ENCODE measurements at regions not wholly inside any gene's neighbourhood (a gene's known extent, or its start where the extent isn't known, plus 50 kb on each side); places are given as distances from the start of the nearest gene placed in this dataset.
A peak's percentile ranks its signal among the peaks of the same experiment; 100 is the strongest.

GRCh38 chr11:104705490-104706190 lies 192.6 kb downstream of the CASP12 start:
- H3K4me3 ChIP-seq (ENCODE audit: low read depth, low read length) = no peak overlapping the region
- no peak overlapping the region for H2AFZ ChIP-seq (ENCODE audit: insufficient read depth, low read length, poor library complexity)
- WGBS (ENCODE audit: extremely low coverage, insufficient coverage, insufficient read length) = no CpG with 5 or more reads among the region's 4 CpGs
- H3K27me3 ChIP-seq (ENCODE audit: insufficient read depth, low read length) = no peaks in the 10 kb centered on the region
- H4K8ac ChIP-seq (ENCODE audit: low read depth, low read length) = no peak overlapping the region
- H2BK120ac ChIP-seq (ENCODE audit: insufficient read depth, low read length, poor library complexity) = peak overlapping the region; percentile 60
- no peak overlapping the region for H3K4me2 ChIP-seq (ENCODE audit: low read length)
- no peak overlapping the region for H3K4ac ChIP-seq (ENCODE audit: low read depth, low read length)
- no peak overlapping the region for H4K91ac ChIP-seq (ENCODE audit: low read depth, low read length)
- no peaks in the 10 kb centered on the region for H3K36me3 ChIP-seq (ENCODE audit: control insufficient read depth in 1 of 2, insufficient read depth in 2 of 2, low read length in 2 of 2)
- H3K9ac ChIP-seq (ENCODE audit: low read length) = no peak overlapping the region
- no peaks in the 10 kb centered on the region for H3K4me1 ChIP-seq (ENCODE audit: control insufficient read depth in 1 of 2, insufficient read depth in 2 of 2, low read length in 2 of 2)
- no peak overlapping the region for H3K14ac ChIP-seq (ENCODE audit: low read length)
- no peaks in the 10 kb centered on the region for H3K79me2 ChIP-seq (ENCODE audit: control insufficient read depth, insufficient read depth, low read length, poor library complexity)
- no peak overlapping the region for H2AK5ac ChIP-seq (ENCODE audit: low read length)
- H4K12ac ChIP-seq (ENCODE audit: low read depth, low read length) = no peak overlapping the region
- no peaks in the 10 kb centered on the region for H3K9me3 ChIP-seq (ENCODE audit: insufficient read depth, low read depth, low read length)
- H3K18ac ChIP-seq (ENCODE audit: low read length) = no peak overlapping the region
- H2BK12ac ChIP-seq (ENCODE audit: low read length) = no peak overlapping the region
- DNase-seq = peak in 1 of 2 donors; percentile 8
- no peak overlapping the region for H2BK5ac ChIP-seq (ENCODE audit: low read depth, low read length, poor library complexity)
- H3K27ac ChIP-seq (ENCODE audit: low read depth, low read length) = no peak overlapping the region
- no peak overlapping the region for H3K23ac ChIP-seq (ENCODE audit: low read length)
- H3K79me1 ChIP-seq (ENCODE audit: low read length) = peaks cover 3% of the 10 kb centered on the region

- no peak overlapping the region for H4K91ac ChIP-seq (ENCODE audit: low read depth, low read length)
- H2BK12ac ChIP-seq (ENCODE audit: low read length) = no peak overlapping the region
- no peak overlapping the region for H3K27ac ChIP-seq (ENCODE audit: low read depth, low read length)
- no peaks in the 10 kb centered on the region for H3K79me2 ChIP-seq (ENCODE audit: control insufficient read depth, insufficient read depth, low read length, poor library complexity)
- no peak overlapping the region for H3K4me3 ChIP-seq (ENCODE audit: low read depth, low read length)
- H2AK5ac ChIP-seq (ENCODE audit: low read length) = no peak overlapping the region
- no CpG with 5 or more reads among the region's 1 CpG for WGBS (ENCODE audit: extremely low coverage, insufficient coverage, insufficient read length)
- no peak overlapping the region for H3K4me2 ChIP-seq (ENCODE audit: low read length)
- H3K14ac ChIP-seq (ENCODE audit: low read length) = no peak overlapping the region
- no peaks in the 10 kb centered on the region for H3K9me3 ChIP-seq (ENCODE audit: insufficient read depth, low read depth, low read length)
- no peak overlapping the region for H3K23ac ChIP-seq (ENCODE audit: low read length)
- no peak overlapping the region for H2BK120ac ChIP-seq (ENCODE audit: insufficient read depth, low read length, poor library complexity)
- H3K36me3 ChIP-seq (ENCODE audit: control insufficient read depth in 1 of 2, insufficient read depth in 2 of 2, low read length in 2 of 2) = no peaks in the 10 kb centered on the region
- H3K27me3 ChIP-seq (ENCODE audit: insufficient read depth, low read length) = no peaks in the 10 kb centered on the region
- peaks cover 3% of the 10 kb centered on the region for H3K79me1 ChIP-seq (ENCODE audit: low read length)
- H3K4me1 ChIP-seq (ENCODE audit: control insufficient read depth in 1 of 2, insufficient read depth in 2 of 2, low read length in 2 of 2) = no peaks in the 10 kb centered on the region
- no peak overlapping the region for H3K18ac ChIP-seq (ENCODE audit: low read length)
- H2BK5ac ChIP-seq (ENCODE audit: low read depth, low read length, poor library complexity) = no peak overlapping the region
- no peak overlapping the region for H4K8ac ChIP-seq (ENCODE audit: low read depth, low read length)
- no peak overlapping the region for H4K12ac ChIP-seq (ENCODE audit: low read depth, low read length)
- DNase-seq = no peak
- no peak overlapping the region for H2AFZ ChIP-seq (ENCODE audit: insufficient read depth, low read length, poor library complexity)
- no peak overlapping the region for H3K4ac ChIP-seq (ENCODE audit: low read depth, low read length)
- no peak overlapping the region for H3K9ac ChIP-seq (ENCODE audit: low read length)
These were observed 193.4 kb downstream of the CASP12 start for GRCh38 chr11:104704888-104705287.

GRCh38 chr11:104704146-104704830 lies 194.0 kb downstream of the CASP12 start:
- no peak overlapping the region for H3K18ac ChIP-seq (ENCODE audit: low read length)
- no peak overlapping the region for H3K4me2 ChIP-seq (ENCODE audit: low read length)
- H4K8ac ChIP-seq (ENCODE audit: low read depth, low read length) = no peak overlapping the region
- no peak overlapping the region for H2AFZ ChIP-seq (ENCODE audit: insufficient read depth, low read length, poor library complexity)
- no peak overlapping the region for H4K12ac ChIP-seq (ENCODE audit: low read depth, low read length)
- H3K79me2 ChIP-seq (ENCODE audit: control insufficient read depth, insufficient read depth, low read length, poor library complexity) = no peaks in the 10 kb centered on the region
- H3K23ac ChIP-seq (ENCODE audit: low read length) = no peak overlapping the region
- H3K79me1 ChIP-seq (ENCODE audit: low read length) = peaks cover 3% of the 10 kb centered on the region
- no peak for DNase-seq
- H3K36me3 ChIP-seq (ENCODE audit: control insufficient read depth in 1 of 2, insufficient read depth in 2 of 2, low read length in 2 of 2) = no peaks in the 10 kb centered on the region
- H3K14ac ChIP-seq (ENCODE audit: low read length) = no peak overlapping the region
- no peak overlapping the region for H3K9ac ChIP-seq (ENCODE audit: low read length)
- no peak overlapping the region for H4K91ac ChIP-seq (ENCODE audit: low read depth, low read length)
- H3K4me1 ChIP-seq (ENCODE audit: control insufficient read depth in 1 of 2, insufficient read depth in 2 of 2, low read length in 2 of 2) = no peaks in the 10 kb centered on the region
- no CpG with 5 or more reads among the region's 2 CpGs for WGBS (ENCODE audit: extremely low coverage, insufficient coverage, insufficient read length)
- H3K4ac ChIP-seq (ENCODE audit: low read depth, low read length) = no peak overlapping the region
- no peak overlapping the region for H2AK5ac ChIP-seq (ENCODE audit: low read length)
- no peak overlapping the region for H2BK5ac ChIP-seq (ENCODE audit: low read depth, low read length, poor library complexity)
- H3K4me3 ChIP-seq (ENCODE audit: low read depth, low read length) = no peak overlapping the region
- H2BK12ac ChIP-seq (ENCODE audit: low read length) = no peak overlapping the region
- H2BK120ac ChIP-seq (ENCODE audit: insufficient read depth, low read length, poor library complexity) = no peak overlapping the region
- H3K27me3 ChIP-seq (ENCODE audit: insufficient read depth, low read length) = no peaks in the 10 kb centered on the region
- no peaks in the 10 kb centered on the region for H3K9me3 ChIP-seq (ENCODE audit: insufficient read depth, low read depth, low read length)
- no peak overlapping the region for H3K27ac ChIP-seq (ENCODE audit: low read depth, low read length)

GRCh38 chr11:104700609-104701008 lies 197.7 kb downstream of the CASP12 start:
- peak; percentile 7 to 50 for DNase-seq
- Histone ChIP-seq H3K14ac (ENCODE audit: low read length) (no peak overlapping the region), H3K4me3 (ENCODE audit: low read depth, low read length) (no peak overlapping the region), H3K4me2 (ENCODE audit: low read length) (no peak overlapping the region), H3K9ac (ENCODE audit: low read length) (no peak overlapping the region), H2BK12ac (ENCODE audit: low read length) (no peak overlapping the region), H3K79me1 (ENCODE audit: low read length) (peaks cover 2% of the 10 kb centered on the region), H3K79me2 (ENCODE audit: control insufficient read depth, insufficient read depth, low read length, poor library complexity) (no peaks in the 10 kb centered on the region), H2BK120ac (ENCODE audit: insufficient read depth, low read length, poor library complexity) (no peak overlapping the region), H3K18ac (ENCODE audit: low read length) (no peak overlapping the region), H3K27me3 (ENCODE audit: insufficient read depth, low read length) (no peaks in the 10 kb centered on the region), H2BK5ac (ENCODE audit: low read depth, low read length, poor library complexity) (no peak overlapping the region), H3K27ac (ENCODE audit: low read depth, low read length) (no peak overlapping the region), H3K9me3 (ENCODE audit: insufficient read depth, low read depth, low read length) (no peaks in the 10 kb centered on the region), H3K4ac (ENCODE audit: low read depth, low read length) (no peak overlapping the region), H3K4me1 (ENCODE audit: control insufficient read depth in 1 of 2, insufficient read depth in 2 of 2, low read length in 2 of 2) (no peaks in the 10 kb centered on the region), H3K23ac (ENCODE audit: low read length) (no peak overlapping the region), H4K8ac (ENCODE audit: low read depth, low read length) (no peak overlapping the region), H4K91ac (ENCODE audit: low read depth, low read length) (no peak overlapping the region), H2AK5ac (ENCODE audit: low read length) (no peak overlapping the region), H3K36me3 (ENCODE audit: control insufficient read depth in 1 of 2, insufficient read depth in 2 of 2, low read length in 2 of 2) (no peaks in the 10 kb centered on the region), H2AFZ (ENCODE audit: insufficient read depth, low read length, poor library complexity) (no peak overlapping the region), H4K12ac (ENCODE audit: low read depth, low read length) (no peak overlapping the region)

All from trophoblast cell (in vitro differentiated cells and primary cell).